Mesendoderm (in vitro differentiated cells): ENCODE measurements at regions not wholly inside any gene's neighbourhood (a gene's known extent, or its start where the extent isn't known, plus 50 kb on each side); places are given as distances from the start of the nearest gene placed in this dataset.

ENCODE experiments used
- DNase-seq: peaks from one replicate; pipeline ENCODE4 v3.0.0; 2013
- H2AK5ac ChIP-seq: 2 replicates; pipeline ENCODE4 v1.6.1; 2013; ENCODE audit warnings: low read length, inconsistent platforms
- H2BK120ac ChIP-seq: 2 replicates; pipeline ENCODE4 v1.6.1; 2013; ENCODE audit warnings: low read depth, mild to moderate bottlenecking, low read length, moderate library complexity, mixed read lengths
- H2BK15ac ChIP-seq: replicated peaks from 2 replicates; pipeline ENCODE4 v1.6.1; 2013; ENCODE audit warnings: low read depth, mild to moderate bottlenecking, moderate library complexity
- H2BK5ac ChIP-seq: 2 replicates; pipeline ENCODE4 v1.6.1; 2013; ENCODE audit warnings: low read length, inconsistent platforms
- H3K18ac ChIP-seq: 2 replicates; pipeline ENCODE4 v1.6.1; 2013; ENCODE audit warnings: mild to moderate bottlenecking, low read length, mixed read lengths
- H3K23ac ChIP-seq: one replicate; pipeline ENCODE4 v1.6.1; 2013; ENCODE audit warnings: low read length
- H3K27ac ChIP-seq: 2 replicates; pipeline ENCODE4 v1.5.1; 2013; ENCODE audit warnings: low read depth, mild to moderate bottlenecking, inconsistent platforms, low read length, moderate library complexity
- H3K27me3 ChIP-seq: 2 replicates; pipeline ENCODE4 v1.6.1; 2013; ENCODE audit warnings: low read length, control low read depth, mild to moderate bottlenecking, inconsistent platforms; ENCODE audit not compliant: insufficient read depth, poor library complexity
- H3K36me3 ChIP-seq: 2 replicates; pipeline ENCODE4 v1.6.1; 2013; ENCODE audit warnings: low read length, inconsistent platforms; ENCODE audit not compliant: control insufficient read depth, insufficient read depth
- H3K4ac ChIP-seq: one replicate; pipeline ENCODE4 v1.6.1; 2013; ENCODE audit warnings: low read depth, mild to moderate bottlenecking, low read length, moderate library complexity
- H3K4me1 ChIP-seq: 2 replicates; pipeline ENCODE4 v1.6.1; 2013; ENCODE audit warnings: low read depth, low read length, inconsistent platforms; ENCODE audit not compliant: control insufficient read depth
- H3K4me2 ChIP-seq: 2 replicates; pipeline ENCODE4 v1.6.1; 2013; ENCODE audit warnings: low read length
- H3K4me3 ChIP-seq: 2 replicates; pipeline ENCODE4 v1.5.1; 2013; ENCODE audit warnings: mild to moderate bottlenecking, low read length
- H3K56ac ChIP-seq: one replicate; pipeline ENCODE4 v1.6.1; 2013; ENCODE audit warnings: low read length
- H3K79me1 ChIP-seq: 2 replicates; pipeline ENCODE4 v1.6.1; 2013; ENCODE audit warnings: low read length, inconsistent platforms
- H3K79me2 ChIP-seq: 2 replicates; pipeline ENCODE4 v1.6.1; 2013; ENCODE audit warnings: mild to moderate bottlenecking, low read length; ENCODE audit not compliant: control insufficient read depth, insufficient read depth
- H3K9ac ChIP-seq: 2 replicates; pipeline ENCODE4 v1.6.1; 2013; ENCODE audit warnings: low read length, inconsistent platforms
- H4K5ac ChIP-seq: one replicate; pipeline ENCODE4 v1.6.1; 2013; ENCODE audit warnings: low read length
- H4K8ac ChIP-seq: one replicate; pipeline ENCODE4 v1.6.1; 2013; ENCODE audit warnings: low read depth, mild to moderate bottlenecking, control low read depth, low read length, moderate library complexity
- WGBS: extraction: QIAGEN DNeasy Blood & Tissue Kit; methylation state at CpG from one replicate; pipeline ENCODE4 v1.1.7; 2013; ENCODE audit warnings: low lambda C conversion rate, missing lambda C conversion rate; ENCODE audit not compliant: insufficient coverage; ENCODE audit errors: extremely low coverage; 5-methylcytosine and 5-hydroxymethylcytosine counted together

- no peak for DNase-seq
- no CpG with 5 or more reads among the region's 6 CpGs for WGBS
Measured at GRCh38 chr5:57417320-57417719, 65.3 kb downstream of the ACTBL2 start.

GRCh38 chr5:57416278-57416994, 66.2 kb downstream of the ACTBL2 start:
- Histone ChIP-seq H3K4me3 (no peak overlapping the region), H3K4me2 (no peak overlapping the region), H3K18ac (no peak overlapping the region), H4K5ac (no peak overlapping the region), H3K4ac (no peak overlapping the region), H3K23ac (no peak overlapping the region), H3K4me1 (peaks cover 2% of the 10 kb centered on the region), H3K27ac (no peak overlapping the region), H3K56ac (no peak overlapping the region), H2BK5ac (no peak overlapping the region), H2AK5ac (no peak overlapping the region), H3K79me1 (no peaks in the 10 kb centered on the region), H2BK15ac (no peak overlapping the region), H3K27me3 (no peaks in the 10 kb centered on the region), H4K8ac (no peak overlapping the region), H3K79me2 (no peaks in the 10 kb centered on the region), H3K9ac (no peak overlapping the region), H2BK120ac (no peak overlapping the region), H3K36me3 (no peaks in the 10 kb centered on the region)
- no CpG with 5 or more reads among the region's 4 CpGs for WGBS
- peak; percentile 39 for DNase-seq

More at GRCh38 chr5:57417320-57417719, 65.3 kb downstream of the ACTBL2 start:
- no peaks in the 10 kb centered on the region for H3K36me3 ChIP-seq
- H3K27ac ChIP-seq, result no peak overlapping the region
- no peak overlapping the region for H4K8ac ChIP-seq
- no peak overlapping the region for H3K4ac ChIP-seq
- H3K9ac ChIP-seq, result no peak overlapping the region
- H2BK5ac ChIP-seq, result no peak overlapping the region
- no peaks in the 10 kb centered on the region for H3K27me3 ChIP-seq
- H3K4me1 ChIP-seq, result peaks cover 2% of the 10 kb centered on the region
- H3K18ac ChIP-seq, result no peak overlapping the region
- H4K5ac ChIP-seq, result no peak overlapping the region
- H2BK120ac ChIP-seq, result no peak overlapping the region
- H3K4me2 ChIP-seq, result no peak overlapping the region
- no peak overlapping the region for H3K56ac ChIP-seq
- no peak overlapping the region for H3K4me3 ChIP-seq
- H3K79me2 ChIP-seq, result no peaks in the 10 kb centered on the region
- no peak overlapping the region for H2BK15ac ChIP-seq
- H3K23ac ChIP-seq, result no peak overlapping the region
- no peak overlapping the region for H2AK5ac ChIP-seq
- H3K79me1 ChIP-seq, result no peaks in the 10 kb centered on the region

GRCh38 chr5:57414857-57415256, 67.8 kb downstream of the ACTBL2 start:
- no peak overlapping the region for H2AK5ac ChIP-seq
- no peak overlapping the region for H3K56ac ChIP-seq
- H2BK15ac ChIP-seq, result no peak overlapping the region
- H3K79me1 ChIP-seq, result no peaks in the 10 kb centered on the region
- no peak overlapping the region for H2BK5ac ChIP-seq
- no peak overlapping the region for H3K4ac ChIP-seq
- no peak overlapping the region for H3K4me2 ChIP-seq
- H2BK120ac ChIP-seq, result no peak overlapping the region
- H3K9ac ChIP-seq, result no peak overlapping the region
- no peak overlapping the region for H3K4me3 ChIP-seq
- no peak overlapping the region for H3K18ac ChIP-seq
- H3K27ac ChIP-seq, result no peak overlapping the region
- no peaks in the 10 kb centered on the region for H3K79me2 ChIP-seq
- DNase-seq, result no peak
- H3K23ac ChIP-seq, result no peak overlapping the region
- no peak overlapping the region for H4K8ac ChIP-seq
- H3K4me1 ChIP-seq, result peaks cover 2% of the 10 kb centered on the region
- WGBS, result no CpG with 5 or more reads among the region's 2 CpGs
- no peaks in the 10 kb centered on the region for H3K36me3 ChIP-seq
- no peak overlapping the region for H4K5ac ChIP-seq
- no peaks in the 10 kb centered on the region for H3K27me3 ChIP-seq

- no peaks in the 10 kb centered on the region for H3K79me1 ChIP-seq
- no peak overlapping the region for H3K27ac ChIP-seq
- DNase-seq, result no peak
- no peak overlapping the region for H3K18ac ChIP-seq
- H2AK5ac ChIP-seq, result no peak overlapping the region
- H3K4me3 ChIP-seq, result no peak overlapping the region
- H3K27me3 ChIP-seq, result no peaks in the 10 kb centered on the region
- no peak overlapping the region for H2BK5ac ChIP-seq
- no peak overlapping the region for H4K5ac ChIP-seq
- H2BK120ac ChIP-seq, result no peak overlapping the region
- H3K23ac ChIP-seq, result no peak overlapping the region
- H4K8ac ChIP-seq, result no peak overlapping the region
- WGBS, result no CpG with 5 or more reads among the region's 3 CpGs
- H3K36me3 ChIP-seq, result no peaks in the 10 kb centered on the region
- H3K4me1 ChIP-seq, result peaks cover 2% of the 10 kb centered on the region
- H2BK15ac ChIP-seq, result no peak overlapping the region
- no peak overlapping the region for H3K4me2 ChIP-seq
- H3K4ac ChIP-seq, result no peak overlapping the region
- no peaks in the 10 kb centered on the region for H3K79me2 ChIP-seq
- H3K9ac ChIP-seq, result no peak overlapping the region
- H3K56ac ChIP-seq, result no peak overlapping the region
Measured at GRCh38 chr5:57414191-57414590, 68.4 kb downstream of the ACTBL2 start.

GRCh38 chr5:57413145-57413544, 69.5 kb downstream of the ACTBL2 start:
- H3K18ac ChIP-seq, result no peak overlapping the region
- no peaks in the 10 kb centered on the region for H3K79me2 ChIP-seq
- H3K56ac ChIP-seq, result no peak overlapping the region
- no peak overlapping the region for H3K9ac ChIP-seq
- H3K4me2 ChIP-seq, result no peak overlapping the region
- no CpG with 5 or more reads among the region's 1 CpG for WGBS
- H3K4me3 ChIP-seq, result no peak overlapping the region
- H3K27ac ChIP-seq, result no peak overlapping the region
- no peak overlapping the region for H4K8ac ChIP-seq
- DNase-seq, result no peak
- no peak overlapping the region for H3K23ac ChIP-seq
- no peak overlapping the region for H2BK120ac ChIP-seq
- H4K5ac ChIP-seq, result no peak overlapping the region
- peaks cover 2% of the 10 kb centered on the region for H3K4me1 ChIP-seq
- no peak overlapping the region for H2BK5ac ChIP-seq
- no peaks in the 10 kb centered on the region for H3K79me1 ChIP-seq
- no peak overlapping the region for H3K4ac ChIP-seq
- no peaks in the 10 kb centered on the region for H3K27me3 ChIP-seq
- no peak overlapping the region for H2AK5ac ChIP-seq
- H2BK15ac ChIP-seq, result no peak overlapping the region
- H3K36me3 ChIP-seq, result no peaks in the 10 kb centered on the region

- no peak overlapping the region for H3K4ac ChIP-seq
- H3K18ac ChIP-seq, result no peak overlapping the region
- H3K79me2 ChIP-seq, result no peaks in the 10 kb centered on the region
- no peak overlapping the region for H4K5ac ChIP-seq
- no peak overlapping the region for H3K23ac ChIP-seq
- H3K4me2 ChIP-seq, result no peak overlapping the region
- no peaks in the 10 kb centered on the region for H3K36me3 ChIP-seq
- peaks cover 2% of the 10 kb centered on the region for H3K4me1 ChIP-seq
- no peak overlapping the region for H4K8ac ChIP-seq
- DNase-seq, result no peak
- no CpG with 5 or more reads among the region's 1 CpG for WGBS
- H2AK5ac ChIP-seq, result no peak overlapping the region
- H2BK15ac ChIP-seq, result no peak overlapping the region
- H2BK5ac ChIP-seq, result no peak overlapping the region
- H3K9ac ChIP-seq, result no peak overlapping the region
- no peaks in the 10 kb centered on the region for H3K27me3 ChIP-seq
- no peak overlapping the region for H3K4me3 ChIP-seq
- no peak overlapping the region for H3K27ac ChIP-seq
- no peaks in the 10 kb centered on the region for H3K79me1 ChIP-seq
- no peak overlapping the region for H2BK120ac ChIP-seq
- H3K56ac ChIP-seq, result no peak overlapping the region
Measured at GRCh38 chr5:57412680-57413079, 69.9 kb downstream of the ACTBL2 start.
